Lung (tissue), 11 donors: ENCODE measurements at regions not wholly inside any gene's neighbourhood (a gene's known extent, or its start where the extent isn't known, plus 50 kb on each side); places are given as distances from the start of the nearest gene placed in this dataset.
"Not testable (repeated sequence)": the region's sequence is repeated elsewhere in the genome, so short reads cannot be mapped to it uniquely, and the experiment has no call there.

Experiments used
- ATAC-seq: fragments of 200-7000 bp; cut with Tn5 transposase; one replicate; pipeline ENCODE4 v1.9.1; 2020; ENCODE audit warnings: moderate number of reproducible peaks; ENCODE audit not compliant: insufficient read depth, low FRiP score
- DNase-seq, 3 donors: peaks; one replicate each; pipeline ENCODE4 v3.0.0-alpha.2; 2013 to 2017
- H3K27ac ChIP-seq, 2 donors: one replicate each; pipeline ENCODE4 v1.5.1; 2013; ENCODE audit warnings: mild to moderate bottlenecking in 2 of 2, moderate library complexity in 2 of 2, control low read depth in 1 of 2, inconsistent platforms in 1 of 2, low read depth in 1 of 2, low read length in 1 of 2
- H3K27me3 ChIP-seq, 3 donors: one replicate each; pipeline ENCODE4 v1.5.1; 2013; ENCODE audit warnings: low read length in 2 of 3; ENCODE audit not compliant: control insufficient read depth in 3 of 3, insufficient read depth in 3 of 3
- H3K36me3 ChIP-seq, 4 donors: one replicate each; pipeline ENCODE4 v1.5.1; 2013; ENCODE audit warnings: low read length in 4 of 4, mild to moderate bottlenecking in 1 of 4, moderate library complexity in 1 of 4; ENCODE audit not compliant: control insufficient read depth in 4 of 4, insufficient read depth in 4 of 4
- H3K4me1 ChIP-seq, 5 donors: one replicate each; pipeline ENCODE4 v1.5.1; 2013; ENCODE audit warnings: low read length in 5 of 5, mild to moderate bottlenecking in 2 of 5, moderate library complexity in 1 of 5; ENCODE audit not compliant: control insufficient read depth in 5 of 5, insufficient read depth in 5 of 5
- H3K4me3 ChIP-seq: one replicate; pipeline ENCODE4 v1.5.1; 2013; ENCODE audit warnings: mild to moderate bottlenecking, control low read depth, moderate library complexity
- H3K9ac ChIP-seq, 2 donors: one replicate each; pipeline ENCODE4 v1.5.1; 2013; ENCODE audit warnings: low read length in 2 of 2, control low read depth in 1 of 2; ENCODE audit not compliant: insufficient read depth in 1 of 2
- H3K9me3 ChIP-seq, 4 donors: one replicate each; pipeline ENCODE4 v1.5.1; 2013; ENCODE audit warnings: low read length in 3 of 4, mild to moderate bottlenecking in 1 of 4, moderate library complexity in 1 of 4; ENCODE audit not compliant: control insufficient read depth in 4 of 4, insufficient read depth in 3 of 4
- CTCF ChIP-seq: IDR thresholded peaks from 2 replicates; pipeline ENCODE4 v1.5.1; 2012; ENCODE audit warnings: mild to moderate bottlenecking; ENCODE audit errors: control extremely low read depth, extremely low read depth
- WGBS, 2 donors: extraction: QIAGEN DNeasy Blood & Tissue Kit; methylation state at CpG; one replicate each; pipeline ENCODE4 v1.1.7; 2013; 5-methylcytosine and 5-hydroxymethylcytosine counted together
- donor health status: control.
- donor health status: control.
- donor health status: Bipolar disorder and iron deficiency.
- donor health status: healthy.
- donor health status: DM: yes; HTN: yes; CAD: no.

- ATAC-seq, H3K4me3 ChIP-seq, H3K27me3 ChIP-seq, H3K9ac ChIP-seq, H3K27ac ChIP-seq, DNase-seq, H3K36me3 ChIP-seq, H3K4me1 ChIP-seq: not testable (repeated sequence)
- 88 to 96% methylated on average over 1 of the region's 1 CpG for WGBS, 2 donors
- H3K9me3 ChIP-seq = peaks cover 0 to 12% (median under 1%) of the 10 kb centered on the region in 4 donors
These were observed 167.0 kb downstream of the FOXD2 start for GRCh38 chr1:47604869-47605268.

DNA sequence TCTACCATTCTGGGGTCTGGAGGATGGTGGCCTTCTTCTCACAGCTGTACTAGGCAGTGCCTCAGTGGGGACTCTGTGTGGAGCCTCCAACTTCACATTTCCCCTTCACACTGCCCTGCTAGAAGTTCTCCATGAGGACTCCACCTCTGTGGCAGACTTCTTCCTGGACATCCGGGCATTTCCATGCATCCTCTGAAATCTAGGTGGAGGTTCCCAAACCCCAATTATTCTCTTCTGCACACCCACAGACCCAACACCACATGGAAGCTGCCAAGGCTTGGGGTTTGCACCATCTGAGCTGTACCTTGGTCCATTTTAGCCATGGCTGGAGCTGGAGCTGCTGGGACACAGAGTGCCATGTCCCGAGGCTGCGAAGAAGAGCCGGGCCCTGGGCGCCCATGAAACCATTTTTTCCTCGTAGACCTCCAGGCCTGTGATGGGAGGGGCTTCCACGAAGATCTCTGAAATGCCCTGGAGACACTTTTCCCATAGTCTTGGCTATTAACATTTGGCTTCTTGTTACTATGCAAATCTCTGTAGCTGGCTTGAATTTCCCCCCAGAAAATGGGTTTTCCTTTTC, 170.5 kb downstream of the FOXD2 start:
- Histone ChIP-seq H3K27me3 (no peaks in the 10 kb centered on the region), H3K4me1 (no peaks in the 10 kb centered on the region), H3K9ac (no peak overlapping the region), H3K9me3 (peaks cover 0 to 6% (median under 1%) of the 10 kb centered on the region in 4 donors), H3K27ac (no peak overlapping the region), H3K4me3 (no peak overlapping the region), H3K36me3 (no peaks in the 10 kb centered on the region)
- ATAC-seq = no peak
- WGBS, 2 donors = 93 to 95% methylated on average over 7 of the region's 7 CpGs
- no peak for DNase-seq
- TF ChIP-seq CTCF = no peak

- ATAC-seq (no peak), DNase-seq (no peak)
- Histone ChIP-seq H3K27ac (no peak overlapping the region), H3K4me3 (no peak overlapping the region), H3K4me1 (no peaks in the 10 kb centered on the region), H3K36me3 (no peaks in the 10 kb centered on the region), H3K27me3 (peaks cover 0 to 3% (median 0%) of the 10 kb centered on the region in 3 donors), H3K9me3 (peaks cover 0 to 6% (median 0%) of the 10 kb centered on the region in 4 donors), H3K9ac (no peak overlapping the region)
- WGBS, 2 donors = 53 to 63% methylated on average over 2 of the region's 2 CpGs
- no peak for TF ChIP-seq CTCF
These were observed 174.1 kb downstream of the FOXD2 start for GRCh38 chr1:47611992-47612391.

- Histone ChIP-seq H3K4me1 (no peaks in the 10 kb centered on the region), H3K9me3 (peaks cover 0 to 6% (median 0%) of the 10 kb centered on the region in 4 donors), H3K27me3 (peaks cover 0 to 3% (median 0%) of the 10 kb centered on the region in 3 donors), H3K4me3 (no peak overlapping the region), H3K9ac (no peak overlapping the region), H3K36me3 (no peaks in the 10 kb centered on the region), H3K27ac (no peak overlapping the region)
- ATAC-seq (no peak), DNase-seq (no peak)
- TF ChIP-seq CTCF = no peak
- 95% methylated on average over 1 of the region's 1 CpG for WGBS, 2 donors
These were observed 175.0 kb downstream of the FOXD2 start for GRCh38 chr1:47612819-47613218.
